ENCODE measurements at regions not wholly inside any gene's neighbourhood (a gene's known extent, or its start where the extent isn't known, plus 50 kb on each side); places are given as distances from the start of the nearest gene placed in this dataset.
"Not testable (repeated sequence)": the region's sequence is repeated elsewhere in the genome, so short reads cannot be mapped to it uniquely, and the experiment has no call there.

- H3K4me1 ChIP-seq (ENCODE audit: insufficient read depth), result no peaks in the 10 kb centered on the region
- H3K4me2 ChIP-seq, result no peak overlapping the region
- no peaks in the 10 kb centered on the region for H3K27me3 ChIP-seq
- H4K20me1 ChIP-seq (ENCODE audit: insufficient read depth, poor library complexity, severe bottlenecking), result no peaks in the 10 kb centered on the region
- H3K36me3 ChIP-seq (replicated peaks; ENCODE audit: insufficient read depth, low read depth), result no peaks in the 10 kb centered on the region
- no peaks in the 10 kb centered on the region for H3K9me3 ChIP-seq (ENCODE audit: low read depth)
- DNase-seq (ENCODE audit: low spot score), result no peak
- H3K4me3 ChIP-seq, result no peak overlapping the region
- no peaks in the 10 kb centered on the region for H3K9me2 ChIP-seq (replicated peaks; ENCODE audit: insufficient read depth)
- WGBS (ENCODE audit: low lambda C conversion rate, missing lambda C conversion rate), result 47% methylated on average over 2 of the region's 2 CpGs
- H3K79me2 ChIP-seq, result no peaks in the 10 kb centered on the region
- no peak overlapping the region for H2AFZ ChIP-seq
- no peak overlapping the region for H3K27ac ChIP-seq
- TF ChIP-seq EZH2 (IDR thresholded peaks at IDR 0.05; ENCODE audit: borderline replicate concordance), result no peak
- TF ChIP-seq EZH2phosphoT487 (IDR thresholded peaks at IDR 0.05; ENCODE audit: low read depth, severe bottlenecking, unreplicated experiment), result no peak
- no peak for TF ChIP-seq CTCF (IDR thresholded peaks at IDR 0.05; ENCODE audit: poor library complexity)
Measured at GRCh38 chr2:88959480-88960204, 268.2 kb downstream of the RPIA start.

GRCh38 chr2:88961323-88961722 is 269.9 kb downstream of the RPIA start:
- H2AFZ ChIP-seq; H3K4me3 ChIP-seq; H4K20me1 ChIP-seq (ENCODE audit: insufficient read depth, poor library complexity, severe bottlenecking); H3K27ac ChIP-seq; H3K4me1 ChIP-seq (ENCODE audit: insufficient read depth); H3K9me3 ChIP-seq (ENCODE audit: low read depth); H3K9me2 ChIP-seq (replicated peaks; ENCODE audit: insufficient read depth); H3K4me2 ChIP-seq; DNase-seq (ENCODE audit: low spot score); H3K27me3 ChIP-seq; H3K36me3 ChIP-seq (replicated peaks; ENCODE audit: insufficient read depth, low read depth); H3K79me2 ChIP-seq: not testable (repeated sequence)
- WGBS (ENCODE audit: low lambda C conversion rate, missing lambda C conversion rate), result 51% methylated on average over 3 of the region's 3 CpGs

GRCh38 chr2:88967844-88968243 is 276.4 kb downstream of the RPIA start:
- H3K4me3 ChIP-seq, result no peak overlapping the region
- H3K4me2 ChIP-seq, result no peak overlapping the region
- no peaks in the 10 kb centered on the region for H3K27me3 ChIP-seq
- H4K20me1 ChIP-seq (ENCODE audit: insufficient read depth, poor library complexity, severe bottlenecking), result no peaks in the 10 kb centered on the region
- 38% methylated on average over 3 of the region's 3 CpGs for WGBS (ENCODE audit: low lambda C conversion rate, missing lambda C conversion rate)
- no peak for DNase-seq (ENCODE audit: low spot score)
- H3K4me1 ChIP-seq (ENCODE audit: insufficient read depth), result no peaks in the 10 kb centered on the region
- H3K9me3 ChIP-seq (ENCODE audit: low read depth), result no peaks in the 10 kb centered on the region
- H3K9me2 ChIP-seq (replicated peaks; ENCODE audit: insufficient read depth), result no peaks in the 10 kb centered on the region
- no peak overlapping the region for H2AFZ ChIP-seq
- TF ChIP-seq EZH2 (IDR thresholded peaks at IDR 0.05; ENCODE audit: borderline replicate concordance), result no peak
- TF ChIP-seq EZH2phosphoT487 (IDR thresholded peaks at IDR 0.05; ENCODE audit: low read depth, severe bottlenecking, unreplicated experiment), result no peak
- TF ChIP-seq CTCF (IDR thresholded peaks at IDR 0.05; ENCODE audit: poor library complexity), result no peak
- no peak overlapping the region for H3K27ac ChIP-seq
- no peaks in the 10 kb centered on the region for H3K36me3 ChIP-seq (replicated peaks; ENCODE audit: insufficient read depth, low read depth)
- H3K79me2 ChIP-seq, result no peaks in the 10 kb centered on the region

- not testable (repeated sequence) for H3K27ac ChIP-seq; H3K9me3 ChIP-seq (ENCODE audit: low read depth); H3K9me2 ChIP-seq (replicated peaks; ENCODE audit: insufficient read depth); H3K4me2 ChIP-seq; H3K27me3 ChIP-seq; H3K36me3 ChIP-seq (replicated peaks; ENCODE audit: insufficient read depth, low read depth); H3K4me1 ChIP-seq (ENCODE audit: insufficient read depth); H3K4me3 ChIP-seq; H3K79me2 ChIP-seq; DNase-seq (ENCODE audit: low spot score); H2AFZ ChIP-seq; H4K20me1 ChIP-seq (ENCODE audit: insufficient read depth, poor library complexity, severe bottlenecking)
- WGBS (ENCODE audit: low lambda C conversion rate, missing lambda C conversion rate), result 45% methylated on average over 2 of the region's 2 CpGs
Measured at GRCh38 chr2:88978011-88978410, 286.5 kb downstream of the RPIA start.

GRCh38 chr2:88978446-88978845 is 287.0 kb downstream of the RPIA start:
- H3K79me2 ChIP-seq, result not testable (repeated sequence)

GRCh38 chr2:88984079-88984478 is 292.6 kb downstream of the RPIA start:
- H3K9me2 ChIP-seq (replicated peaks; ENCODE audit: insufficient read depth); H2AFZ ChIP-seq; H3K27me3 ChIP-seq; H3K27ac ChIP-seq; H3K9me3 ChIP-seq (ENCODE audit: low read depth); H3K4me2 ChIP-seq; DNase-seq (ENCODE audit: low spot score); H3K36me3 ChIP-seq (replicated peaks; ENCODE audit: insufficient read depth, low read depth); H4K20me1 ChIP-seq (ENCODE audit: insufficient read depth, poor library complexity, severe bottlenecking); H3K4me3 ChIP-seq; H3K79me2 ChIP-seq; H3K4me1 ChIP-seq (ENCODE audit: insufficient read depth): not testable (repeated sequence)
- WGBS (ENCODE audit: low lambda C conversion rate, missing lambda C conversion rate), result 25% methylated on average over 2 of the region's 2 CpGs

More at GRCh38 chr2:88978446-88978845, 287.0 kb downstream of the RPIA start:
- not testable (repeated sequence) for H3K4me1 ChIP-seq (ENCODE audit: insufficient read depth); H3K36me3 ChIP-seq (replicated peaks; ENCODE audit: insufficient read depth, low read depth); H3K27me3 ChIP-seq; H4K20me1 ChIP-seq (ENCODE audit: insufficient read depth, poor library complexity, severe bottlenecking); H3K4me3 ChIP-seq; DNase-seq (ENCODE audit: low spot score); H3K27ac ChIP-seq; H3K9me2 ChIP-seq (replicated peaks; ENCODE audit: insufficient read depth); H3K9me3 ChIP-seq (ENCODE audit: low read depth); H3K4me2 ChIP-seq; H2AFZ ChIP-seq
- WGBS (ENCODE audit: low lambda C conversion rate, missing lambda C conversion rate), result 33% methylated on average over 1 of the region's 1 CpG

GRCh38 chr2:88986721-88987330 is 295.4 kb downstream of the RPIA start:
- not testable (repeated sequence) for H2AFZ ChIP-seq; H3K79me2 ChIP-seq; H3K27ac ChIP-seq; H4K20me1 ChIP-seq (ENCODE audit: insufficient read depth, poor library complexity, severe bottlenecking); H3K36me3 ChIP-seq (replicated peaks; ENCODE audit: insufficient read depth, low read depth); H3K9me3 ChIP-seq (ENCODE audit: low read depth); H3K4me1 ChIP-seq (ENCODE audit: insufficient read depth); H3K9me2 ChIP-seq (replicated peaks; ENCODE audit: insufficient read depth); H3K4me3 ChIP-seq; H3K4me2 ChIP-seq; H3K27me3 ChIP-seq; DNase-seq (ENCODE audit: low spot score)
- WGBS (ENCODE audit: low lambda C conversion rate, missing lambda C conversion rate), result 55% methylated on average over 4 of the region's 4 CpGs

Measured in hepatocyte (in vitro differentiated cells).